ENCODE measurements at regions not wholly inside any gene's neighbourhood (a gene's known extent, or its start where the extent isn't known, plus 50 kb on each side); places are given as distances from the start of the nearest gene placed in this dataset.

- ChIA-PET CTCF (no interaction called here), POLR2A (ENCODE audit: unreplicated experiment) (interaction anchor here (0.7 kb wide), 1 partner anchor 177 kb away, joined by 8 read pairs; no protein-coding TSS in a partner anchor)
- H3K4me1 ChIP-seq (ENCODE audit: insufficient read depth, low read length) = peaks cover 66% of the 10 kb centered on the region
- DNase-seq = no peak
- 0 out of 2 replicates have a peak, but pooled peaks cover 13% of the 10 kb centered on the region for H3K36me3 ChIP-seq (ENCODE audit: low read depth, low read length)
- no peaks in the 10 kb centered on the region for H3K27me3 ChIP-seq (ENCODE audit: low read length)
- H3K27ac ChIP-seq (ENCODE audit: low read length) = peak overlapping the region; percentile 98; the same call in 1 of the 2 replicates
- H3K4me2 ChIP-seq (ENCODE audit: low read length) = no peak overlapping the region
- no peak overlapping the region for H2AFZ ChIP-seq (ENCODE audit: low read length)
- H3K9me2 ChIP-seq (replicated peaks; ENCODE audit: low read length) = no peaks in the 10 kb centered on the region
- no peak overlapping the region for H3K9ac ChIP-seq (ENCODE audit: low read length)
- intact Hi-C loops (cut with micrococcal nuclease) = no loop called here
- H3K4me3 ChIP-seq (ENCODE audit: low read length) = no peak overlapping the region
- no peaks in the 10 kb centered on the region for H3K79me2 ChIP-seq (ENCODE audit: low read length)
- ATAC-seq = no peak
- peaks cover 10% of the 10 kb centered on the region for H3K9me3 ChIP-seq (ENCODE audit: low read length)
- no peak for TF ChIP-seq CTCF (conservative IDR thresholded peaks at IDR 0.05; ENCODE audit: low read depth, low read length)
- TF ChIP-seq EZH2phosphoT487 (IDR thresholded peaks at IDR 0.05; ENCODE audit: borderline replicate concordance, low read length) = no peak
- H3F3A ChIP-seq (ENCODE audit: low read length, unreplicated experiment) = peaks cover 18% of the 10 kb centered on the region
- BruUV-seq (replicated peaks) = no TSS peak
- H4K20me1 ChIP-seq (ENCODE audit: low read length) = no peaks in the 10 kb centered on the region
These were observed 188.3 kb upstream of the SLC38A2 start for GRCh38 chr12:46560874-46561273.

- Histone ChIP-seq H3K4me2 (ENCODE audit: low read length) (no peak overlapping the region), H3K36me3 (ENCODE audit: low read depth, low read length) (0 out of 2 replicates have a peak, but pooled peaks cover 6% of the 10 kb centered on the region), H3K4me3 (ENCODE audit: low read length) (no peak overlapping the region), H3K79me2 (ENCODE audit: low read length) (no peaks in the 10 kb centered on the region), H3K9ac (ENCODE audit: low read length) (no peak overlapping the region), H3F3A (ENCODE audit: low read length, unreplicated experiment) (peaks cover 18% of the 10 kb centered on the region), H2AFZ (ENCODE audit: low read length) (no peak overlapping the region), H4K20me1 (ENCODE audit: low read length) (no peaks in the 10 kb centered on the region), H3K27me3 (ENCODE audit: low read length) (no peaks in the 10 kb centered on the region), H3K9me2 (replicated peaks; ENCODE audit: low read length) (no peaks in the 10 kb centered on the region), H3K27ac (ENCODE audit: low read length) (no peak overlapping the region), H3K4me1 (ENCODE audit: insufficient read depth, low read length) (peaks cover 74% of the 10 kb centered on the region), H3K9me3 (ENCODE audit: low read length) (peaks cover 5% of the 10 kb centered on the region; the same call in 1 of the 2 replicates)
- intact Hi-C loops (cut with micrococcal nuclease) = no loop called here
- BruUV-seq (replicated peaks) = no TSS peak
- ATAC-seq = no peak
- TF ChIP-seq EZH2phosphoT487 (IDR thresholded peaks at IDR 0.05; ENCODE audit: borderline replicate concordance, low read length) (no peak), EZH2 (IDR thresholded peaks at IDR 0.05; ENCODE audit: low read length, unreplicated experiment) (no peak), CTCF (conservative IDR thresholded peaks at IDR 0.05; ENCODE audit: low read depth, low read length) (no peak)
- DNase-seq = no peak
- ChIA-PET CTCF (no interaction called here), POLR2A (ENCODE audit: unreplicated experiment) (interaction anchor here (0.7 kb wide), 1 partner anchor 176 kb away, joined by 8 read pairs; no protein-coding TSS in a partner anchor)
These were observed 187.5 kb upstream of the SLC38A2 start for GRCh38 chr12:46560089-46560488.

- no TSS peak for BruUV-seq (replicated peaks)
- Histone ChIP-seq H3K4me2 (ENCODE audit: low read length) (no peak overlapping the region), H3K36me3 (ENCODE audit: low read depth, low read length) (0 out of 2 replicates have a peak, but pooled peaks cover 2% of the 10 kb centered on the region), H2AFZ (ENCODE audit: low read length) (no peak overlapping the region), H4K20me1 (ENCODE audit: low read length) (no peaks in the 10 kb centered on the region), H3K4me3 (ENCODE audit: low read length) (no peak overlapping the region), H3K9ac (ENCODE audit: low read length) (no peak overlapping the region), H3K79me2 (ENCODE audit: low read length) (no peaks in the 10 kb centered on the region), H3K9me3 (ENCODE audit: low read length) (peaks cover 2% of the 10 kb centered on the region; the same call in 1 of the 2 replicates), H3K4me1 (ENCODE audit: insufficient read depth, low read length) (peaks cover 82% of the 10 kb centered on the region), H3F3A (ENCODE audit: low read length, unreplicated experiment) (peaks cover 18% of the 10 kb centered on the region), H3K27me3 (ENCODE audit: low read length) (no peaks in the 10 kb centered on the region), H3K9me2 (replicated peaks; ENCODE audit: low read length) (no peaks in the 10 kb centered on the region), H3K27ac (ENCODE audit: low read length) (no peak overlapping the region)
- intact Hi-C loops (cut with micrococcal nuclease) = loop anchor here (5.0 to 10.0 kb wide), 4 partner anchors 87 to 463 kb away; partner anchors contain the start of gene SLC38A1
- POLR2A ChIA-PET (ENCODE audit: unreplicated experiment) = no interaction called here
- TF ChIP-seq EZH2 (IDR thresholded peaks at IDR 0.05; ENCODE audit: low read length, unreplicated experiment) (no peak), CTCF (conservative IDR thresholded peaks at IDR 0.05; ENCODE audit: low read depth, low read length) (no peak), EZH2phosphoT487 (IDR thresholded peaks at IDR 0.05; ENCODE audit: borderline replicate concordance, low read length) (no peak)
- no peak for ATAC-seq
- DNase-seq = no peak
- CTCF ChIA-PET = no interaction called here
These were observed 186.7 kb upstream of the SLC38A2 start for GRCh38 chr12:46559311-46559710.

Data from PC-3 (cell line).